ENCODE measurements at regions not wholly inside any gene's neighbourhood (a gene's known extent, or its start where the extent isn't known, plus 50 kb on each side); places are given as distances from the start of the nearest gene placed in this dataset.

GRCh38 chr2:226634943-226635604 is 164.5 kb downstream of the IRS1 start:
- ATAC-seq (no peak), DNase-seq (no peak)
- no peak overlapping the region for H3K4me3 ChIP-seq
- intact Hi-C loops (cut with DNase I): no loop called here
- H3K36me3 ChIP-seq: no peaks in the 10 kb centered on the region
- WGBS (ENCODE audit: insufficient coverage, low coverage, low lambda C conversion rate, missing lambda C conversion rate): 84% methylated on average over 4 of the region's 4 CpGs
- H3K27me3 ChIP-seq: no peaks in the 10 kb centered on the region
- H3K9me3 ChIP-seq: no peaks in the 10 kb centered on the region
- TF ChIP-seq POLR2A (IDR thresholded peaks at IDR 0.05) (no peak), CTCF (IDR thresholded peaks at IDR 0.05) (no peak)
- peaks cover 0 to 16% (median 7%) of the 10 kb centered on the region in 4 donors for H3K4me1 ChIP-seq
- no peak overlapping the region for H3K27ac ChIP-seq

- H3K36me3 ChIP-seq: no peaks in the 10 kb centered on the region
- peaks cover 0 to 16% (median 7%) of the 10 kb centered on the region in 4 donors for H3K4me1 ChIP-seq
- H3K27me3 ChIP-seq: no peaks in the 10 kb centered on the region
- no peak overlapping the region for H3K4me3 ChIP-seq
- intact Hi-C loops (cut with DNase I): no loop called here
- peak; percentile 67 to 87 (median 82) for ATAC-seq
- DNase-seq: peak in 1 of 3 donors; percentile 56
- WGBS (ENCODE audit: insufficient coverage, low coverage, low lambda C conversion rate, missing lambda C conversion rate): 4% methylated on average over 6 of the region's 6 CpGs
- no peak for TF ChIP-seq POLR2A (IDR thresholded peaks at IDR 0.05)
- TF ChIP-seq CTCF (IDR thresholded peaks at IDR 0.05): no peak
- peak overlapping the region in 2 of 3 donors; percentile 90 to 91 for H3K27ac ChIP-seq
- no peaks in the 10 kb centered on the region for H3K9me3 ChIP-seq
These were observed 167.9 kb downstream of the IRS1 start for GRCh38 chr2:226631671-226632070.

- H3K27ac ChIP-seq: peak overlapping the region in 2 of 3 donors; percentile 90 to 91
- H3K4me1 ChIP-seq: peaks cover 0 to 16% (median 7%) of the 10 kb centered on the region in 4 donors
- H3K9me3 ChIP-seq: no peaks in the 10 kb centered on the region
- intact Hi-C loops (cut with DNase I): no loop called here
- no peak overlapping the region for H3K4me3 ChIP-seq
- H3K36me3 ChIP-seq: no peaks in the 10 kb centered on the region
- DNase-seq (no peak), ATAC-seq (peak; percentile 75 to 87 (median 82))
- 36% methylated on average over 3 of the region's 3 CpGs for WGBS (ENCODE audit: insufficient coverage, low coverage, low lambda C conversion rate, missing lambda C conversion rate)
- TF ChIP-seq CTCF (IDR thresholded peaks at IDR 0.05) (no peak), POLR2A (IDR thresholded peaks at IDR 0.05) (no peak)
- H3K27me3 ChIP-seq: no peaks in the 10 kb centered on the region
These were observed 168.4 kb downstream of the IRS1 start for GRCh38 chr2:226631187-226631586.

- TF ChIP-seq POLR2A (IDR thresholded peaks at IDR 0.05) (no peak), CTCF (IDR thresholded peaks at IDR 0.05) (no peak)
- Histone ChIP-seq H3K9me3 (no peaks in the 10 kb centered on the region), H3K4me3 (no peak overlapping the region), H3K27ac (no peak overlapping the region), H3K4me1 (peaks cover 0 to 10% (median 3%) of the 10 kb centered on the region in 4 donors), H3K36me3 (no peaks in the 10 kb centered on the region), H3K27me3 (no peaks in the 10 kb centered on the region)
- intact Hi-C loops (cut with DNase I): no loop called here
- ATAC-seq: no peak
- DNase-seq: no peak
- 53% methylated on average over 2 of the region's 2 CpGs for WGBS (ENCODE audit: insufficient coverage, low coverage, low lambda C conversion rate, missing lambda C conversion rate)
These were observed 173.7 kb downstream of the IRS1 start for GRCh38 chr2:226625946-226626345.
